ENCODE measurements at regions not wholly inside any gene's neighbourhood (a gene's known extent, or its start where the extent isn't known, plus 50 kb on each side); places are given as distances from the start of the nearest gene placed in this dataset.
"Not testable (repeated sequence)": the region's sequence is repeated elsewhere in the genome, so short reads cannot be mapped to it uniquely, and the experiment has no call there.

GRCh38 chr10:25076506-25077177 lies 60.2 kb downstream of the THNSL1 start:
- DNase-seq = no peak

- no peak for DNase-seq
Measured at GRCh38 chr10:25078658-25079431, 62.4 kb downstream of the THNSL1 start.

GRCh38 chr10:25080880-25081581 lies 64.6 kb downstream of the THNSL1 start:
- peak; percentile 4 to 34 for DNase-seq

DNA sequence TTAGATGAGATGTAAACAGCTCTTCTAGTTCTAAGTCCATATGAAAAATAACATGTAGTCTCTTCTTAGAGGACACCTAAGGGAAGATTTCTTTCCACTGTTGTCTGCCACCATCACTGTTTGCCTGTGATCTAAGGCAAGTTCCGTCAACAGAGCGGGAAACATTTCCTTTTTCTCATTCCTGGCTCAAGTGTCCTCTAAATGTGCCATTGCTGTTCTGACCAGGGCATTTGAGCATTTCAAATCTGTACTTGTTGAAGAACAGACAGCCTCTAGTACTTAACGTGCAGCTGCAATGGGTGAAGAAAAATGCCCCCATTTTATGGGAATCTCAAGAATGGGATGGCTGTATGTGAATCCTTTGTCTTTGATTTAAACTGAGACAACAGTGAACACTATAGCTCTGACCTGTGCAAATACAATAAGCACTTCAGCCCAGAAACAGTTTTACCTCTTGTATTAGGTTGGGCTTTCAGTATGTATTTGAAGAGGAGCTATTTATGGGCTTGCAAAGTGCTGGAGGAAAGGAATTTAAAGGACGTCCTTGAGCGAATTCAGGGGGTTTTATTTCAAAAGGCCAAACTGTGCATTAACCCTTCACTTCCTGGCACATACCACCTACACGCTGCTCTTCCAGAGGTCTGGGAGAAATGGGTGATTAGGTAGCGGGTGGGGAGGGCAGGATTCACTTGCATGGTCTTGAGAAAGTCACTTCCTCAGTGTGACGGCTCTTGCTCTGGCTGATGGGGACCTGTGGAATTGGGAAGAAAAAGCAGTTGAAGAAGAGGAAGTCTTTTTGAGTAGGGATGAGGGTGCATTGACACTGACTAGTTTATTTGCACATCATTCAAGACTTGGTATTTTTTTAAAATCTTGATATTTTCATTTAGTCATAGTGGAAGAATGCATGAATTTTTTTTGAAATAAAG lies 66.1 kb downstream of the THNSL1 start:
- DNase-seq = no peak

DNA sequence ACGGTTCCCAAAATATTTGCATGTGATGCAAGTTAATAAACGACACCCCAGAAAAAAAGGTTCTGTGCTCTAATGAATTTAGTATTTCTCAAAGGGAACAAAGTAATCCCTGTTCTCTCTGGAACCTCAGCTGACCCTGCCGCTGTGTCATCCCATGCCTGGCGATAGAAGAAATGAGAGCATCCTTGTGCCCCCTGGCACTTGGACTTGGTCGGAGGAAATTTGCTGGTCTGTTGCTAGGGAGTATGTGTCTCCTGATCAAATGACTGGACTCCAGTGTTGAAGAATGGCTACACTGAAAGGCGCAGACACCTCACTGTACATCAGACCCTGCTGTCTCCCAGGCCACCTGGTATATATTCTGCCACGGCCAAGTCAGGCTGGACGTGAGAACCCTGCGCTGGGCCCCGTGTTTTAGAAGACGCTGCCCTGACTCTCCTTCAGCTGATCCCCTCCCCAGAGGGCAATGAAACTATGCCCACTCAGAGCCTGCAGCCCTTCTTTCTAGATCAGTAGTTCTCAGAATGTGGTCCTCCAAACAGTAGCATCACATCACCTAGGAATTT lies 67.2 kb downstream of the THNSL1 start:
- no peak for DNase-seq

DNA sequence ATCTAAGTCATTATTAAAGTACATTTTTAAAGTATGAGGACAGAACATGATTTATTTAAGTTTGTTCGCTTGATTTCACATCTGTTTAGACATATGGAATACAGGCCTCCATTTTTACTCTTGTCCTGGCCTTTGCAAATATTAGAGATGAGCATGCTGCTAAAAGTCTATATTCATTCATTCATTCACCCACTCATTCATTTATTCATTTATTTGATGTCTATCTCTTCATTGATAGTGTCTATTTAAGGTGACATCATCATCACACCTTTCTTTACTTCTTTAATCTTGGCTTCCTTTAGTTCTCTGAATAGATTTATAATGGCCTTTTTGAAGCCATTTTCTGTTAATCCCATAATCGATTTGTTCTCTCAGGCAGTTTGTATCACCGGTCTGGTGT lies 68.0 kb downstream of the THNSL1 start:
- no peak for DNase-seq

DNA sequence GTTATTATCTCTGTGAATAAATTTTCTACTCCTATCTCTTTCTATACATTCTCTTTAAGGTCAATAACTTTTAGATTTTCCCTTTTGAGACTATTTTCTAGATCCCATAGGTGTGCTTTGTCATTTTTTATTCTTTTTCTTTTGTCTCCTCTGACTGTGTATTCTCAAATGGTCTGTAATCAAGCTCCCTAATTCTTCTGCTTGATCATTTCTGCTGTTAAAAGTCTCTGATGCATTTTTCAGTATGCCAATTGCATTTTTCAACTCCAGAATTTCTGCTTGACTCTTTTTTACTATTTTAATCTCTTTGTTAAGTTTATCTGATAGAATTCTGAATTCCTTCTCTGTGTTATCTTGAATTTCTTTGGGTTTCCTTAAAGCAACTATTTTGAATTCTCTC lies 78.2 kb downstream of the THNSL1 start:
- no peak for DNase-seq

GRCh38 chr10:25097669-25098411 lies 77.0 kb upstream of the GPR158 start:
- DNase-seq = no peak

DNA sequence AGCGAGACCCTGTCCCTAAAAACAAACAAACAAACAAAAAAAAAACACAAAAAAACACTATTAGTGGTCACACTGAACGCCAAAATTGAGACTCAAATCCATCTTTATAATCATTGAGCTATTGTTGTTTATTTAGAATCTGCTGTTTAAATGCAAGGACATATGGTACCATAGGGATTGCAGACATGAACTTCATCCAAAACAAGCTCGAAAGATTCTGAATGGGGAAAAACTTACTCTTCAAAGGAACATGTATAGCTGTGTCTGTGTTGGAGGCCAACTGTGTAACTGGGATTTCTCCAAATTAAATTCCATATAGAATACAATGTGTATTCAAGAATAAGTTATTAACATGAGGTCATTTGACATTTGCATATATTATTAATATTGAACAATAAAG lies 74.7 kb upstream of the GPR158 start:
- no peak for DNase-seq

- DNase-seq = no peak
Measured at GRCh38 chr10:25101461-25102146, 73.2 kb upstream of the GPR158 start.

- no peak for DNase-seq
Measured at GRCh38 chr10:25102147-25102822, 72.5 kb upstream of the GPR158 start.

GRCh38 chr10:25103703-25104102 lies 71.1 kb upstream of the GPR158 start:
- no peak for DNase-seq

DNA sequence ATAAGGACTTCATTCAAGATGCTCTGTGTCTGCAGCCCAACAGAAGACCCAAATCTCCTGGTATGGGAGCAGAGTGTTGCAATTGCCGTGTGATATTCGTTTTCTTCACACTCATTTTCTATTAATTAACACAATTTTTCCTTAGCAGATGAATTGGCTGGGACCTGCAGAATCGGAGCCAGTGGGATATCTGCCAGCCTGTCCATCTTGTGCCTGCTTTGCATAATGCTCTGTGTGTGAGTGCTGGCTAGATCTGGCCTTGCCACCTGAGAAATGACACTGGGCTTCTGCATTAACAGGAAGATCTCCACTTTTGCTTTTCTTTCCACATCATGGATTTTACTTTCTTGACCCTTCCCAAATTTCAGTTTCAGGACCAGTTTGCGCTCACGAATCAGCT lies 70.4 kb upstream of the GPR158 start:
- DNase-seq = no peak

GRCh38 chr10:25105262-25105661 lies 69.5 kb upstream of the GPR158 start:
- DNase-seq = no peak

GRCh38 chr10:25105743-25106260 lies 69.0 kb upstream of the GPR158 start:
- DNase-seq = no peak

DNA sequence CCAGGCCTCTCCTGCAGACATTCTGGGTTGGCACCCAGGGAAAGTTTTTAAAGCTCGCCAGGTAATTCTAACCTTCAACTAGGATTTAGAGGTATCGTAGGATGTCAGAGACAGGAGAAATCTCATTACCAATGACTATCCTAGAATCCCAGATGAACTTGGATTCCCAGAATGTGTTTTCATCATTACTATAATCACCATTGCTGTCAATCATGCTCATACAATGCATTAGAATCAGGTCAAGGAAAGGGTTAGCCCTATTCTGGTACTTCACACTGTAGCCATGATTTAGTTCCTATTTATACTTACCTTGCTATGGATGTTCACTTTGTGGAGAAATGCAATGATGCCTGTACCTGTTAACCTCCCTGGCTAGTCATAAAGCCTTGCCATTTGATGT lies 67.0 kb upstream of the GPR158 start:
- no peak for DNase-seq

- not testable (repeated sequence) for DNase-seq
Measured at GRCh38 chr10:25109896-25110295, 64.9 kb upstream of the GPR158 start.

DNA sequence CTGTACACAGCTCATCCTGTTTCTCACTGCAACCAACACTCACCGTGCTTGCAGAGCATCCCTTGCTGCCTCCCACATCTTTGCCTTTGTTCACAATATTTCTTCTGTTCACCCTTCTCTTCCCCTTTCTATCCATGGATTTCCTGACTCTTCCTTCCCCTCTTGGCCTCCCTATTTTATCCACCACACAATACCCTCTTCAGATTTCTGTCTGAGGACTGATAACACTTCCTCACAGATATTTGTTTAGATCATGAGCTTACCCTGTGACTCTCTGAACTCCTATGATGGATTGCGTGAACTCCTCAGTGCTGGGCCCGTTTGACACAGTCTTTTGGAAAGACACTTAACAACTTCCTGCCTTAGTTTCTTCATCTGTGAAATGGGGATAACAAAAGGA lies 62.8 kb upstream of the GPR158 start:
- DNase-seq = no peak

DNA sequence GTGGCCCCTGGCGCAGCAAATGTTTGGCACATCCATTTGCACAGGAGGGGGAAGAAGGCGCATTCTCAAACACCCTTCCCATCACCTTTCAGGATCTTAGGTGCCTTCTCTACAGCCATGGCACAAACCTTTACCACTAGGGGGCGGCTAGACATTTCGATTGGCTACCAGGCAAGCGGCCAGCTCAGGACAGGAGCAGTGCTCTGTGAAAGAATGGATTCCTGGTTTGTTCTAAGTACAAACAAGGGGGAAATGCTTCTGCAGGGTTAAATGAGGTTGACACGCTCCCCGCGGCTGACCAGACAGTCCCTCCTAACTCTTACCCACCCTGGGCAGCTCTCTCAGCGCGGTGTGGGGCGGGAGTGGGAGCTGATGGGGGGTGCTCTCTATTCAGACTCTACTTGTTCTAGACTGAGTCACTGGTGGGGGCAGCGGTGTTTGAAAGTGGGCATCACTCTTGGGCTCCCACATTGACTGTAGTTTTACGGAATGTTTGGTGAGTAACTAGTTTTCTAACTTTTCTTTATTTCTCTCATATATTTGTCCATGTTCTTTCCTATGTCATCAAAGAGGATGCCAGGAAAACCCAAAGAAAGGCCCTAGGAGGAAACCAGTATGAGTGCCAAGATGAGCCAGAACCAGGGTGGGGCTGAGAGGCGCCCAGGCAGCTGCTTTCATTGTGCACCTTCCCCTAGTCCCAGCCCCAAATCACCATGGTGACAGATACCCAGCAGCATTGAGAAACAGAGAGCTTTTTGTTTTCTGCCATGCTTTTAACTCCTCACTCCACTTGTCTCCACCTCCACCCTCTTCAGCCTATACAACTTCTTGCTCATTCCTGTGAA lies 61.4 kb upstream of the GPR158 start:
- peak; percentile 24 to 36 for DNase-seq

All from NCI-H1930 (cell line).